ENCODE measurements at regions not wholly inside any gene's neighbourhood (a gene's known extent, or its start where the extent isn't known, plus 50 kb on each side); places are given as distances from the start of the nearest gene placed in this dataset.
"Not testable (repeated sequence)": the region's sequence is repeated elsewhere in the genome, so short reads cannot be mapped to it uniquely, and the experiment has no call there.

DNA sequence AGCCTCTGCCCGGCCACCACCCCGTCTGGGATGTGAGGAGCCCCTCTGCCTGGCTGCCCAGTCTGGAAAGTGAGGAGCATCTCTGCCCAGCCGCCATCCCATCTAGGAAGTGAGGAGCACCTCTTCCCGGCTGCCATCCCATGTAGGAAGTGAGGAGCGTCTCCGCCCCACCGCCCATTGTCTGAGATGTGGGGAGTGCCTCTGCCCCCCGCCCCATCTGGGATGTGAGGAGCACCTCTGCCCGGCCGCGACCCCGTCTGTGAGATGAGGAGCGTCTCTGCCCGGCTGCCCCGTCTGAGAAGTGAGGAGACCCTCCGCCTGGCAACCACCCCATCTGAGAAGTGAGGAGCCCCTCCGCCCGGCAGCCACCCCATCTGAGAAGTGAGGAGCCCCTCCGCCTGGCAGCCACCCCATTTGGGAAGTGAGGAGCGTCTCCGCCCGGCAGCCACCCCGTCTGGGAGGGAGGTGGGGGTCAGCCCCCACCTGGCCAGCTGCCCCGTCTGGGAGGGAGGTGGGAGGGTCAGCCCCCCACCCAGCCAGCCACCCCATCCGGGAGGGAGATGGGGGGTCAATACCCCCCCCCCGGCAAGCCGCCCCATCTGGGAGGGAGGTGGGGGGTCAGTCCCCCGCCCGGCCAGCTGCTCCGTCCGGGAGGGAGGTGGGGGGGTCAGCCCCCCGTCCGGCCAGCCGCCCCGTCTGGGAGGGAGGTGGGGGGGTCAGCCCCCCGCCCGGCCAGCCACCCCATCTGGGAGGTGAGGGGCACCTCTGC lies 195.8 kb upstream of the SYNCRIP start:
- DNase-seq (ENCODE audit: low spot score) = not testable (repeated sequence)

DNA sequence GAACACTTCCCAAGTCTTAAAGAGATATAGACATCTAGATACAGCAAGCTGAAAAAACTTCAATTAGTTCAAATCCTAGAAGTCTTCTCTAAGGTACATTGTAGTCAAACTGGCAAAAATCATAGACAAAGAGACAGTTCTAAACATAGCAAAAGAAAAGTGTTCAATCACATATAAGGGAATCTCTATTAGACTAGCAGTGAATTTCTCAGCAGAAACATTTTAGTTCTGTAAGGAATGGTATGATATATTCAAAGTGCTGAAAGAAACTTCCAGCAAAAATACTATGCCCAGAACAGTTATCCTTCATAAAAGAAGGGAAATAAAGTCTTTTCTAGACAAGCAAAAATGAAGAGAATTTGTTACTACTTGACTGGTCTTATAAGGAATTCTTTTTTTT lies 186.3 kb upstream of the SYNCRIP start:
- no peak for DNase-seq (ENCODE audit: low spot score)

DNA sequence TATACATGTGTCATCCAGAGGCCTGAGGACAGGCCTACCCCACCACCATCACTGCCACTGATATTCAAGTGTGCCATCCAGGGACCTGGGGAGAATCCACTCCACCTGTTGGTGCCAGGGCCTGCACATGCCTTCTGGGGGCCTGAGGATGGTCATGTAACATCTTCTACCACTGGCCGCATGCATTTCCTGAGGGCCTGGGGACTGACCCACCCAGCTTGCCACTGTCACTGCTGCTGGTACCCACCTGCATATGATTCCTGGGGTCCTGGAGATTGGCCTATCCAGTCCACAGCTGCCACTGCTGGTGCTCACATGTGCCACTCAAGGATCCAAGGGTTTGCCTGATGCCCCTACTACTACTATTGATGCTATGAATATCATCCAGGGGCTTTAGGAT lies 184.3 kb upstream of the SYNCRIP start:
- no peak for DNase-seq (ENCODE audit: low spot score)

DNA sequence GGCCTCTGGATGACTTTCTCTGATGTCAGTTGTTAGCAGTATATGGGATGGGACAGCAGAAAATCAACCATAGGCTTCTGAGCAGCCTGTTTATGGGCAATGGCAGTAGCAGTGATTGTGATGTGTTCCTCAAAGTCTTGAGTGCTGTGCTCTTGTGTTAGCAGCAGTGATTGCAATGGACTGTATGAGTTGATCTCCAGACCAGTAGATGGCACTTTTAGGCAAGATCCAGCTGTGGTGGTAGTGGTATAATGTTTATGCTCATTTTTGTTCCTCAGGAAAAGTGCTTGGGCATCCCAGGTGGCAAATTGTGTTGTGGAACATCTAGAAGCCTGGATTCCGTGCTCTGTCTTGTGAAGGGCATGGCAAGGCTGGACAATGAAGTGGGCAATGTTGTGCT lies 181.6 kb upstream of the SYNCRIP start:
- no peak for DNase-seq (ENCODE audit: low spot score)

DNA sequence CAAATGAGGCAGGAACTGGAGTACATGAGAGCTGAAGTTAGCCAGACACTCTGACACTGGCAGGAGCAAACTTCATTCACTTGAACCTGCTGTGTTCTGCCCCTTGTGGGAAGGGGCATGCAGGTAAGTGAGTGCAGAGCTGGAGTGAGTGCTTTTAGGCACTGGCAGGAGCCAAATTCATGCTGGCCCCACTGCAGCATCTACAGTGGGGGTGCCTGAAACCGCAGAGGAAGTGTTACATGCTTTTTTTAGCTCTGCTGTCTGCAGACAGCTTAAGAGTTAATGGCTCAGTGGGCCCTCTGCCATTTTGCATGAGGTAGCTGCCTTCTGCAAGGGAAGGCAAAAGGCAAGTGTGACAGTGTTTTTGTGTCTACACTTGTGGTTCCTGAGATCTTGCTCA lies 167.9 kb upstream of the SYNCRIP start:
- DNase-seq (ENCODE audit: low spot score) = no peak

DNA sequence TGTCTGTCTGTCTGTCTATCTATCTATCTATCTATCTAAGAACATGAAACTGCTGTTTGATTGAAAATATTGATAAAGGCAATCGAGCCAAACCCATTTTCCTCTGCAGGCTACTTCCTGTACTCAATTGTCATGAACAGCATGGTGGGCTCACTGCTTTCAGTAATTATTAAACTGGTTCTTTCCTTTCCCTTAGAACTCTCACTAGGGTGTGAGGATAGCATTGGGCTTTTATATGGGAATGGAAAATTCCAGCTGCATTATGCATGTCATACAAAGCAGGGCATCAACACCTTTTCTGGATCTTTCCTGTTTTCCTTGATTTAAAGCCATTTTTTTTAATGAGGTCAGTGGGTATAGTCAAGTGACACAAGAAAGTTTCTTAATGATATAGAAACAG lies 161.0 kb upstream of the SYNCRIP start:
- DNase-seq (ENCODE audit: low spot score) = no peak

DNA sequence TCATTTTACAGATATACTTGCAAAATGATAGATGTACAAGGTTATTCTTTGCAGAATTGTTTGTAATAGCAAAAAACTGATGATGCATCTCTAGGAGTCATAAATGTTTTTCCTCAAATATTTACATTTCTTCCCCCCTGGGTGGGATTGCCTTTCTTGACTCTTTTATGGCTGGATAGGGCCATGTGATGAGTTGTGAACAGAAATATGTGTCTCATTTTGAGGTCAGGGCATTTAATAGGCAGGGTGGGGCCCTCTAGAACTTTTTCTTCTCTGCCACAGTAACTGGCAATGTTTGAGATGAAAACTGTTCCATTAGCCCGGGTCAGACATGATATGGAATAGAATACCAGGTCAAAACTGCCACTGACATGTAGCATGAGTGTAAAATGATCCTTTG lies 159.5 kb upstream of the SYNCRIP start:
- no peak for DNase-seq (ENCODE audit: low spot score)

DNA sequence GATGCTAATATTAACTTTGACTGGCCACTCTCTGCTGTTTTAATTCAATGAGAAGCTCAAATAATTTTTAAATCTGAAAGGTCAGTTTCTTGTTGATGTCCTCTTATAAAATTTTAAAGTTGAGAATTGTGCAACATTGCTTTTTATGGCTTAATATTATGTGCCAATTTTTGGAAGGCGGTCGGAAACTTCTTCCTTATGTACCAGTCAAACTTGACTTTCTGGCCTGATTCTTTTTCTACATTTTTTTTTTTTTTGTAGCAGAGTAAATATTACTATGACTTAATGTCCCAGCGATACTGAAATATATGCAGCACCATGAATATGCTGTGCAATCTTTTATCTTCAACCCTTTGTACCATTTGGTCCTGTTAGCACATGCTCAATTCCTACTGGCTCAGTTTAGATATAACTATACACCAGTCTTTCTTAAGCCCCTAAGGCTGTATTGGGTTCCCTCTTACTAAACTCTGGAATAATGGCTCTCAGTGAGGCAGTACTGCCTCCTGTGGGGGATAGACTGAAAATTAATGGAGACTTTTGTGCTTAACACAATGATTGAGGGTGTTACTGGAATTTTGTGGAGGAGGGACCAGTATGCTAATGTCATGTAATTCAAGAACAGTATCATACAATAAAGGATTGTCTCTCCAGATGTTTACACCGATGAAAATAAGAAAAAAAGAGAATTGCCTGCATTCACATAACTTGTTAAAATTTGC lies 156.4 kb upstream of the SYNCRIP start:
- no peak for DNase-seq (ENCODE audit: low spot score)

DNA sequence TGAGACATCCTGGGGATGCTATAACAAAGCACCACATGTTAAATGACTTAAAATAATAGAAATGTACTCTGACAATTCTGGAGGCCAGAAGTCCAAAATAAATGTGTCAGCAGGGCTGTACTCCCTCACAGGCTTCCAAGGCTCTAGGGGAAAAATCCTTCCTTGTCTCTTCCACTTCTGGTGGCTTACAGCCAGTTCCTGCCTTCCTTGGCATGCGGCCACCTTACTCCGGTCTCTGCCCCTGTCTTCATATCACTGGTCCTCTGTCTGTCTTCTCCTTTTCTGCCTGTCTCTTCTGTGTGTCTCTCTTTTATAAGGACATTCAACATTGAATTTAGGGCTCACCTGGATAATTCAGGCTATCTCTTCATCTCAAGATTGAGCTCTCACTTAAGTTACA lies 155.3 kb upstream of the SYNCRIP start:
- DNase-seq (ENCODE audit: low spot score) = no peak

DNA sequence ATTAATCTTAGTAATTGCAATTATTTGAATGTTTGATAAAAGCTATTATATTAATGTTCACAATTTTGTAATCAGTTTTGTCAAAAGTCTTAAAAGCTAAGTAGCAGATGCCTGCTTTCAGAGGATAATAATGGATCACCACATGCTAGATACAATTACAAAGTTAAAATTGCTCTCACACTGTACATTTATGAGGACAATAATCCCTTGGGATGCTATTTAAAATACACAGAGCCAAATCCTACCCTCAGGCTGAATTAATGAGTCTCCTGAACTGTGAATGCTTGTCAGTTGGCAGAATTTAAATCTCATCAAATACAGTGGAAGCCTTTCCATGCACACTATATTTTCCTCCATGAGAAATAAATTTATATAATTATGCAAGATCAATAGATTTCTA lies 153.3 kb upstream of the SYNCRIP start:
- DNase-seq (ENCODE audit: low spot score) = no peak

DNA sequence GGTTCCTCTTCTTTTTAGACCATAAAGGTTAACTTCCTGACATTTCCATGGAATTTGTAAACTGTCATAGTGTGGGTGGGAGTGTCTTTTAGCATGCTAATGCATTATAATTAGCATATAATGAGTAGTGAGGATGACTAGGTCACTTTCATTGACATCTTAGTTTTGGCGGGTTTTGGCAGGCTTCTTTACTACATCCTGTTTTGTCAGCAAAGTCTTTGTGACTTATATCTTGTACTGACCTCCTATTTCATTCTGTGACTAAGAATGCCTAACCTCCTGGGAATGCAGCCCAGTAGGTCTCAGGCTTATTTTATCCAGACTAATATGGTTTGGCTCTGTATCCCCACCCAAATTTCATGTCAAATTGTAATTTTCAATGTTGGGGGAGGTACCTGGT lies 149.6 kb upstream of the SYNCRIP start:
- no peak for DNase-seq (ENCODE audit: low spot score)

DNA sequence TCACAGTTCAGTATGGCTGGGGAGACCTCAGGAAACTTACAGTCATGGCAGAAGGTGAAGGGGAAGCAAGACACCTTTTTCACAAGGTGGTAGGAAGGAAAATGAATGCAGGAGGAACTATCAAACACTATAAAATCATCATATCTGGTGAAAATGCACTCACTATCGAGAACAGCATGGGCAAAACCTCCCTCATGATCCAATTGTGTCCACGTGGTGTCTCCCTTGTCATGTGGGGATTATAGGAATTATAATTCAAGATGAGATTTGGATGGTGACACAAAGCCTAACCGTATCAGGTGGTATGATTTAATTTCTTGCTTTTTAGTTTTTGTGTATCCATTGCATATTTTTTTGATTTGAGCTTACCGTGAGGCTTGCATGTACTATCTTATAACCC lies 133.2 kb upstream of the SYNCRIP start:
- no peak for DNase-seq (ENCODE audit: low spot score)

DNA sequence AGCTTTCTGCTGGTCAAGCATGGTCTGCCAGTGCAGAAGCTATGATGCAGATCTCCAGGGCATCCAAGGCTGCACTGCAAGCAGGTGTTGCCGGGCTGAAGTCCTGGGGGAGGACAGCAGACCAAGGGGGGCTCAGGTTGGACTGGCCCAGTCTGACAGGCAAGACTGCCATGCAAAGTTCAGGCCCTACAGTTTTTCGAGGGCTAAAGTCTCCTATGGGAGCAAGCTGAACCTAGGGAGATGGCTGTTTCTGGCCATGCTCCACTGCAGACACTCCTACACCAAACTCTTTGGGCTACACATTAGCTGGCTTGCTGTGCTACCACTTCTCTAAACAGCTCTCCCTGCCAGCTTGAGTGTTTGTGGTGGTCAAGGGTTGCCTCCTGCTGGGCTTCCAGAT lies 130.0 kb upstream of the SYNCRIP start:
- DNase-seq (ENCODE audit: low spot score) = no peak

DNA sequence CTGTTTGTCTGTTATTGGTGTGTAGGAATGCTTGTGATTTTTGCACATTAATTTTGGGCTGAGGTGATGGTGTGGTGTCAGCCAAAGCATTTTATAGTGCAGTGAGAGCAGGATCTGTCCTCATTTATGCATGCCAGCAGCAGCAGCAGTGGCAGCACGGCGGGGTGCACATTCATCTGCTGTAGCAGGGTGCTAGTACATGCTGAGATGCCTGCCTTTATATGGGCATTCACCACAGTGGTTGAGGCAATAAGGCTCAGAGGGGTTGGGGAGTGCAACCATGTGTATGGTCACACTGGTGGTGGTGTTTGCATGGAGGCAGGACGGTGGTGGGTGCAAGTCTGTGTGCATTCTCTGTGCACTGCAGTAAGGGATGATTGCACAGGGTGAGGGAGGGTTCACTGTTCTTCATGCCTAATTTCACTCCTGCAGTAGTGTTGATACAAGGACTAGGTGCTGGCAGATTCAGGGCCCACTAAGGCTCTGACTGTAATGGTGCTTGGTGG lies 129.3 kb upstream of the SYNCRIP start:
- no peak for DNase-seq (ENCODE audit: low spot score)

DNA sequence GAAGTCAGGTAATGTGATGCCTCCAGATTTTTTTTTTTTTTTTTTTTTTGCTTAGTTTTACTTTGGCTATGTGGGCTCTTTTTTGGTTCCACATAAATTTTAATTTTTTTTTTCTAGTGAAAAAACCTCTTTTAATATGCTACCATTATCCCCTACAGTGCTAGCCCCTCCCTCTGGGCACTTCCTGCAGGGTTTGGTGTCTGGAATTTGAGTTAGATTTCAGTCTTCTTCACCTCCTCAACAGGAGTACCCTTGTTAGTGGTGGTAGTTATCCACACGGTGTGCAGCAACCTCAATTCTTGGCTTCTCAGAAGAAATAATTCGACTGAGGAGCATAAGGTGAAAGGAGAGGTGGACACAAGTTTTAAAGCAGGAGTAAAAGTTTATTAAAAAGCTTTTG lies 128.8 kb upstream of the SYNCRIP start:
- DNase-seq (ENCODE audit: low spot score) = no peak

DNA sequence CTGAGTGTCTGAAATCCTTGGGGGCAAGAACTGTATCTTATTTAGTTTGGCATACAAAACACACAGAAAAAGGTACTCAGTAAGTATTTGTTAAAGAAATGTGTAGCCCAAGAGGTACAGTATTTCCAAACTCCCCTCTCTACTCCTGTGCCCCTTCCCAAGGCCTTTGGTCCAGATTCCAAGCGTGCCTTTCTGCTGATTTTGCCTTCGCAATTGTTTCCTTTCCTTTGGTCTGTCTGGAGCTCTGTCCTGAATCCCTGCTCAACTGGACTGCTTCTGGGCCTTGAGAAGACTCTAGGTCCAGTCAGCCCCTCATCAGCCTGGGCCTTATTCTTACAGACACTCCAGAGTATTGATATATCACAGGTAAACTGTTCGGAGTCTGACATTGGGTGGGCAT lies 122.2 kb upstream of the SYNCRIP start:
- DNase-seq (ENCODE audit: low spot score) = no peak

DNA sequence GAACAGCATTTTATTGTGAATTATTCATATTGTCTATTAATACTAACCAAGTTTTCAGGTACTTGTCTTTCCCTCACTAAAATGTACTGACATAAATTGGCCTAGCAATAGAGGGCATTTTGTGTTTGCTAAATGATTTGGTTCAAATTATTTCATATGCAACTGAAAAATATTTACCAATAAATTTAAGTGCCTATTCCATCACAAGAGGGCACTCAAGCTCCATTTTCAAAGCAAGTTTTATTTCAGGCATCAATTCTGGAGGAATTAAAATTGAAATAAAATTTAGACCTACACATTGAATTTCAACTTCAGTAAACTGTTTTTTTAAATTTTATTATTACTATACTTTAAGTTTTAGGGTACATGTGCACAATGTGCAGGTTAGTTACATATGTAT lies 114.3 kb upstream of the SYNCRIP start:
- DNase-seq (ENCODE audit: low spot score) = no peak

DNA sequence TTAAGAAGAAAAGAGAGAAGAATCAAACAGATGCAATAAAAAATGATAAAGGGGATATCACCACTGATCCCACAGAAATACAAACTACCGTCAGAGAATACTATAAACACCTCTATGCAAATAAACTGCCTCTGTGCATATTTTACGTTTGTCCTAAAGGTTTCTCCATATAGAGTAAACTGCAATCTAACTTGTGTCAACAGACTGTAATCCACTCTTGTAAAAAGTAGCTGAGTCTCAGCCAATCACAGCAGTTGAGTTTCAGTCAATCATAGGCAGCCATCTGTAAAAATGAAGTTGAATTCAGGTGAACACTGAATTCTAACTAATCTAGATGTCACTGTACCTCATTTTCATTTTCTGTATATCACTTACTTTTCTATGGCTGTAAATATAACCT lies 112.2 kb upstream of the SYNCRIP start:
- DNase-seq (ENCODE audit: low spot score) = no peak

DNA sequence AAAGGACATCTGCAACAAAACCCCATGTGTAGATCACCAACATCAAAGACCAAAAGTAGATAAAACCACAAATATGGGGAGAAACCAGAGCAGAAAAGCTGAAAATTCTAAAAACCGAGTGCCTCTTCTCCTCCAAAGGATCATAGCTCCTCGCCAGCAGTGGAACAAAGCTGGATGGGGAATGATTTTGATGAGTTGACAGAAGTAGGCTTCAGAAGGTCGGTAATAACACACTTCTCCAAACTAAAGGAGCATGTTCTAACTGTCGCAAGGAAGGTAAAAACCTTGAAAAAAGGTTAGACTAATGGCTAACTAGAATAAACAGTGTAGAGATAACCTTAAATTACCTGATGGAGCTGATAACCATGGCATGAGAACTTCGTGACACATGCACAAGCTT lies 109.9 kb upstream of the SYNCRIP start:
- DNase-seq (ENCODE audit: low spot score) = no peak

DNA sequence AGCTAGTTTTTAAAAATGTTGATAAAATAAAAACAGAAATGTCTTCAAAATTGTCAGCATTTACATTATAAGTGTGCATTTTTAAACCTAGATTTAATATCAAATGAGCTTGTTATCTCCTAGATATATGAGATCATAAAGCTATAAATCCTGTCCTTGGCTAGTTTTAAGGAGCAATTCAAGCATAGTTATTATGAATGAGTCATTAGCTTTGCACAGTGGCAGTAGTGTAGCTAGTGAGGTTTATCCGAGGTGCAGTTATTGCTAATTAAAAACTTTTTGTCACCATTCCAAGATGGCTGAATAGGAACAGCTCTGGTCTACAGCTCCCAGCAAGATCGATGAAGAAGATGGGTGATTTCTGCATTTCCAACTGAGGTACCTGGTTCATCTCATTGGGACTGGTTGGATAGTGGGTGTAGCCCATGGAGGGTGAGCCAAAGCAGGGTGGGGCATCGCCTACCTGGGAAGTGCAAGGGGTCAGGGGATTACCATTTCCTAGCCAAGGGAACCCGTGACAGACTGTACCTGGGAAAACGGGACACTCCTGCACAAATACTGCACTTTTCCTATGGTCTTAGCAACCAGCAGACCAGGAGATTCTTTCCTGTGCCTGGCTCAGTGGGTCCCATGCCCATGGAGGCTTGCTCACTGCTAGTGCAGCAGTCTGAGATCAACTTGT lies 108.8 kb upstream of the SYNCRIP start:
- no peak for DNase-seq (ENCODE audit: low spot score)

DNA sequence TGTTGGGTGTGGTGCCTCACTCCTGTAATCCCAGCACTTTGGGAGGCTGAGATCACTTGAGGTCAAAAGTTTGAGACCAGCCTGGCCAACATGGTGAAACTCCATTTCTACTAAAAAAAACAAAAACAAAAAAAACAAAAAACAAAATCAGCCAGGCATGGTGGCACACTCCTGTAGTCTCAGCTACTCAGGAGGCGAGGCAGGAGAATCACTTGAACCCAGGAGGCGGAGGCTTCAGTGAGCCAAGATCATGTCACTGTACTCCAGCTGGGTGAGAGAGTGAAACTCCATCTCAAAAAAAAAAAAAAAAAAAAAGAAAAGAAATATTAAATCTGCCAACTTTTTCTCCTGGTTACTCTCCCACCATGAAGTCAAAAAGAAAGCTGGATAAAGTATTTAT lies 107.5 kb upstream of the SYNCRIP start:
- DNase-seq (ENCODE audit: low spot score) = not testable (repeated sequence)

DNA sequence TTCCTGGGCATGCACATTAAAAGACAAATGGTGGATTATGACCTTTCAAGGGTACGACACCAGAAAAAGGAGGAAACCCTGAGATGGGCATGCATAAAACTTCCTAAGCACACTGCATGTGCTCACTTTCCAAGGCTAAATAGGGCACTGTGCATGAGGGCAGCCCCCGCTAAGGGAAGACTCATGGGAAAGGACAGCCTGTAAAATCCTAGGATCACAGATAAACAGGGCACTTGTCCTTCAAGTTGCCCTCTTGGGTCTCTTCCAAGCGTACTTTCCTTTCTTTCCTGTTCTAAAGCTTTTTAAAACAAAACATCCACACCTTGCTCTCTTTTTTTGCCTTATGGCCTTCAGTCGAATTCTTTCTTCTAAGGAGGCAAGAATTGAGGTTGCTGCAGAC lies 106.5 kb upstream of the SYNCRIP start:
- DNase-seq (ENCODE audit: low spot score) = no peak

DNA sequence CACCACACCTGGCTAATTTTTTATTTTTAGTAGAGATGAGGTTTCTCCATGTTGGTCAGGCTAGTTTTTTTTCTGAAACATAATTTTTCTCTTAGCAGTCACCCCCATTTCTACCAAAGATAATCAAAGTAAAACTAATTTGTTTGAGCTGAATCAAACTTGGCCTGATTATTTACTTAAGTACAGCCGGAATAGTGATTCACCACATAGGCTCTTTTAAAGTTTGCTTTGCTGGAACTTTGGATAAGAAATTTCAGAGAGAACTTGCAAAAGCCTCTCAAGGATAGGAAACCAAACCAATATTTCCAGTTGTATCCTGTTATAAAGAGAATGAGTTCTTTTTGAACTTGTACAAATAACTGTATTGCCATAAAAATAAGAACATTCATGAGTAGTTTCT lies 105.0 kb upstream of the SYNCRIP start:
- no peak for DNase-seq (ENCODE audit: low spot score)

Measured in ecto neural progenitor cell (in vitro differentiated cells).